ENCODE measurements at regions not wholly inside any gene's neighbourhood (a gene's known extent, or its start where the extent isn't known, plus 50 kb on each side); places are given as distances from the start of the nearest gene placed in this dataset.
A peak's percentile ranks its signal among the peaks of the same experiment; 100 is the strongest.

GRCh38 chr5:115736004-115736689, 80.3 kb downstream of the CDO1 start:
- Histone ChIP-seq H4K91ac (replicated peaks; ENCODE audit: insufficient read length, low read length) (no peak overlapping the region), H3K23me2 (ENCODE audit: low read depth, low read length) (no peaks in the 10 kb centered on the region), H2BK12ac (ENCODE audit: low read depth, low read length) (no peak overlapping the region), H3K4me3 (ENCODE audit: extremely low read depth in 1 of 4, insufficient read depth in 2 of 4, low read depth in 3 of 4, low read length in 4 of 4) (peak overlapping the region in 1 of 4 experiments; percentile 27; a peak in 1 of 8 replicates), H3K36me3 (ENCODE audit: control insufficient read depth in 2 of 4, insufficient read depth in 4 of 4, low read length in 3 of 4) (no peaks in the 10 kb centered on the region), H3K27ac (ENCODE audit: low read depth, low read length) (no peak overlapping the region), H2AK5ac (ENCODE audit: low read depth, low read length) (no peak overlapping the region), H3K18ac (ENCODE audit: extremely low read depth, low read length) (no peak overlapping the region), H2AFZ (ENCODE audit: low read length) (no peak overlapping the region), H4K5ac (ENCODE audit: insufficient read length, low read depth, low read length) (peak overlapping the region; percentile 36), H2BK15ac (ENCODE audit: low read length) (no peak overlapping the region), H3K79me1 (ENCODE audit: low read depth, low read length) (no peaks in the 10 kb centered on the region), H2BK20ac (ENCODE audit: low read length) (no peak overlapping the region), H3K23ac (ENCODE audit: insufficient read length) (no peak overlapping the region), H2BK5ac (ENCODE audit: low read depth, low read length) (no peak overlapping the region), H2BK120ac (replicated peaks; ENCODE audit: low read depth, low read length) (peak overlapping the region; percentile 77), H3K14ac (ENCODE audit: insufficient read length) (no peak overlapping the region), H4K8ac (ENCODE audit: extremely low read depth, insufficient read depth, low read length) (no peak overlapping the region), H3K9ac (replicated peaks in 1 of 4; ENCODE audit: extremely low read depth in 1 of 4, low read depth in 3 of 4, low read length in 3 of 4) (no peak overlapping the region), H3K9me3 (ENCODE audit: insufficient read depth in 2 of 2, low read depth in 1 of 2, low read length in 1 of 2) (no peaks in the 10 kb centered on the region), H3K79me2 (ENCODE audit: control insufficient read depth in 1 of 2, insufficient read depth in 2 of 2, low read length in 2 of 2) (no peaks in the 10 kb centered on the region), H3K27me3 (replicated peaks in 1 of 4; ENCODE audit: control insufficient read depth in 3 of 4, extremely low read depth in 1 of 4, insufficient read depth in 3 of 4, low read length in 3 of 4) (no peaks in the 10 kb centered on the region), H3K4me2 (ENCODE audit: insufficient read depth in 1 of 2, low read depth in 2 of 2, low read length in 2 of 2) (peak overlapping the region; percentile 40 to 60; a peak in 2 of 4 replicates), H3K4ac (replicated peaks; ENCODE audit: insufficient read length, low read depth, low read length) (no peak overlapping the region), H3K4me1 (replicated peaks in 1 of 4; ENCODE audit: control insufficient read depth in 3 of 4, insufficient read depth in 4 of 4, low read length in 3 of 4) (peaks cover 0 to 19% (median 8%) of the 10 kb centered on the region in 4 experiments), H4K20me1 (replicated peaks in 1 of 2; ENCODE audit: control insufficient read depth in 1 of 2, insufficient read depth in 2 of 2, low read length in 2 of 2) (no peaks in the 10 kb centered on the region), H3K56ac (replicated peaks; ENCODE audit: insufficient read length, low read depth, low read length) (peak overlapping the region; percentile 22)
- no peak for TF ChIP-seq GTF2F1 (IDR thresholded peaks at IDR 0.05; ENCODE audit: borderline replicate concordance, low read depth, low read length)
- peak; percentile 41; the same call in 1 of the 2 replicates for TF ChIP-seq CEBPB (IDR thresholded peaks at IDR 0.05; ENCODE audit: low read depth, low read length)
- no peak for FAIRE-seq
- 56% methylated on average over 3 of the region's 3 CpGs; no CpG with 5 or more reads in 1 of the 2 experiments for WGBS, 2 experiments (ENCODE audit: extremely low coverage in 1 of 2, insufficient coverage in 1 of 2, insufficient read length in 1 of 2, insufficient replicate concordance in 2 of 2, low coverage in 1 of 2, low lambda C conversion rate in 2 of 2, missing lambda C conversion rate in 1 of 2)
- ChIA-PET POLR2A (ENCODE audit: partially characterized antibody) (interaction anchor here (0.7 kb wide), 1 partner anchor 80 kb away, joined by 3 read pairs; the partner anchor contains the start of gene CDO1), CTCF (ENCODE audit: partially characterized antibody) (interaction anchor here (0.8 to 0.9 kb wide), 2 partner anchors 20 to 103 kb away, joined by 3 read pairs; no protein-coding TSS in a partner anchor)
- DNase-seq (ENCODE audit: low read depth in 1 of 2, low spot score in 2 of 2) = no peak
